GM12878 (cell line): ENCODE measurements at regions not wholly inside any gene's neighbourhood (a gene's known extent, or its start where the extent isn't known, plus 50 kb on each side); places are given as distances from the start of the nearest gene placed in this dataset.

Experiments used
- GABPA ChIP-seq: IDR thresholded peaks from 2 replicates; pipeline ENCODE4 v1.6.1; 2014; ENCODE audit warnings: antibody characterized with exemption, low read depth, mild to moderate bottlenecking, inconsistent platforms
- HDAC6 ChIP-seq: fragments of 200-600 bp; sonication (generic); IDR thresholded peaks from one replicate; pipeline ENCODE4 v1.8.0; 2017; ENCODE audit warnings: antibody characterized with exemption; ENCODE audit not compliant: unreplicated experiment
- JUNB ChIP-seq: IDR thresholded peaks from 2 replicates; pipeline ENCODE4 v1.6.1; 2016; ENCODE audit warnings: antibody characterized with exemption, mild to moderate bottlenecking
- NR2C2 ChIP-seq: IDR thresholded peaks from 2 replicates; pipeline ENCODE4 v1.6.1; 2011; ENCODE audit warnings: borderline replicate concordance, low read depth; ENCODE audit not compliant: control insufficient read depth, insufficient read length
- POLR2A ChIP-seq: IDR thresholded peaks from 2 replicates; pipeline ENCODE4 v1.6.1; 2011; ENCODE audit warnings: low read depth, mild to moderate bottlenecking, low read length
- POLR2AphosphoS5 ChIP-seq: IDR thresholded peaks from 2 replicates; pipeline ENCODE4 v1.6.1; 2011; ENCODE audit warnings: mild to moderate bottlenecking, low read length, inconsistent platforms
- SMARCA5 ChIP-seq: fragments of 450-650 bp; IDR thresholded peaks from 2 replicates; pipeline ENCODE4 v1.6.1; 2017; ENCODE audit warnings: mild to moderate bottlenecking
- SMC3 ChIP-seq: IDR thresholded peaks from 2 replicates; pipeline ENCODE4 v1.6.1; 2011; ENCODE audit warnings: low read length, improper control_type of control experiment, borderline replicate concordance
- WRNIP1 ChIP-seq: IDR thresholded peaks from 2 replicates; pipeline ENCODE4 v1.6.1; 2011; ENCODE audit warnings: low read depth, low read length, improper control_type of control experiment, borderline replicate concordance
- YY1 ChIP-seq: IDR thresholded peaks from 2 replicates; pipeline ENCODE4 v1.6.1; 2011; ENCODE audit warnings: low read depth, mild to moderate bottlenecking, low read length
- TF ChIP-seq, protein P1 (sequence below), 3 experiments: IDR thresholded peaks in 2 of 3; conservative IDR thresholded peaks in 1 of 3; 2 replicates each; pipeline ENCODE4 v1.5.1; 2011; ENCODE audit warnings: low read depth in 3 of 3, low read length in 3 of 3, mild to moderate bottlenecking in 3 of 3, control low read depth in 2 of 3, moderate library complexity in 2 of 3, inconsistent platforms in 1 of 3, mixed read lengths in 1 of 3; ENCODE audit not compliant: control insufficient read depth in 2 of 3, insufficient read depth in 1 of 3; ENCODE audit errors: extremely low read depth in 1 of 3
- TF ChIP-seq, protein P2 (sequence below): IDR thresholded peaks from 2 replicates; pipeline ENCODE4 v1.6.1; 2011; ENCODE audit warnings: borderline replicate concordance, low read depth, mild to moderate bottlenecking, moderate library complexity, mixed read lengths, low read length; ENCODE audit not compliant: insufficient read depth; ENCODE audit errors: extremely low read length
- TF ChIP-seq, protein P3 (sequence below): fragments of 450-650 bp; IDR thresholded peaks from 2 replicates; pipeline ENCODE4 v1.6.1; 2014; ENCODE audit warnings: mild to moderate bottlenecking
- TF ChIP-seq, protein P4 (sequence below): IDR thresholded peaks from 2 replicates; pipeline ENCODE4 v1.6.1; 2011; ENCODE audit warnings: low read depth, low read length, improper control_type of control experiment, borderline replicate concordance

DNA sequence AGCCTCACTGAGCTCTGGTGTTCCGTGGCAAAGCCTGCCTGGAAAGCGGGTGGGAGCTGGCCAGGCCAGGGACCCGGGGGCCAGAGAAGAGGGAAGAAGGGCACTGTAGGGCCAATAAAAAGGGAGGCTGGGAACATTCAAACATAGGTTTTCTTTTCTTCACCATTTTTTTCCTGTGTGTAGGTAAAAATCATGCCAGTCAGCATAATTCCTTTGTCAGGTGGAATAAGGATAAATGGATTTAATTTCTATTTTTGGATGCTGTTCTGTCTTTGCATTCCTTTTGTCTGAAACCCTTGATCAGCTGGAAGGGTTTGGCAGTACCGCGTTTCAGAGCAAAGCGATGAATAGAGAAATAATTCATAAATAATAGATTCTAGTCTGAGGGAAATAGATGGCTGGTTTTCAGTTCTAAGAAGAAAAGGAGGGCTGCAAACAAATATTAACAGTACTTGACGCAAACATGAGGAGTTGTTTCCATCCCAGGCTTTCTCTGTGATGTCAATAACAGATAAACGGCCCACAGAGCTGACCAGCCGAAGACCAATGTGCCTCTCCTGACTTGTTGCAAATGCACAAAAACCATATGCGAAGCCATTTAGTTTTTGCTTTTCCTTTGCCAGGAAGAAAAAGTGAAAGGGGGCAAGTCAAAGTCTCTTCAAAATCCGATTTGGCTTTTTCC lies 384.4 kb downstream of the TSN start:
- TF ChIP-seq, protein P1, sequence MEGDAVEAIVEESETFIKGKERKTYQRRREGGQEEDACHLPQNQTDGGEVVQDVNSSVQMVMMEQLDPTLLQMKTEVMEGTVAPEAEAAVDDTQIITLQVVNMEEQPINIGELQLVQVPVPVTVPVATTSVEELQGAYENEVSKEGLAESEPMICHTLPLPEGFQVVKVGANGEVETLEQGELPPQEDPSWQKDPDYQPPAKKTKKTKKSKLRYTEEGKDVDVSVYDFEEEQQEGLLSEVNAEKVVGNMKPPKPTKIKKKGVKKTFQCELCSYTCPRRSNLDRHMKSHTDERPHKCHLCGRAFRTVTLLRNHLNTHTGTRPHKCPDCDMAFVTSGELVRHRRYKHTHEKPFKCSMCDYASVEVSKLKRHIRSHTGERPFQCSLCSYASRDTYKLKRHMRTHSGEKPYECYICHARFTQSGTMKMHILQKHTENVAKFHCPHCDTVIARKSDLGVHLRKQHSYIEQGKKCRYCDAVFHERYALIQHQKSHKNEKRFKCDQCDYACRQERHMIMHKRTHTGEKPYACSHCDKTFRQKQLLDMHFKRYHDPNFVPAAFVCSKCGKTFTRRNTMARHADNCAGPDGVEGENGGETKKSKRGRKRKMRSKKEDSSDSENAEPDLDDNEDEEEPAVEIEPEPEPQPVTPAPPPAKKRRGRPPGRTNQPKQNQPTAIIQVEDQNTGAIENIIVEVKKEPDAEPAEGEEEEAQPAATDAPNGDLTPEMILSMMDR (IDR thresholded peaks at IDR 0.05 in 2 of 3, conservative IDR thresholded peaks at IDR 0.05 in 1 of 3; ENCODE audit: control insufficient read depth in 2 of 3, extremely low read depth in 1 of 3, insufficient read depth in 1 of 3, low read depth in 3 of 3, low read length in 3 of 3), result no peak
- TF ChIP-seq SMARCA5 (no peak), JUNB (no peak), NR2C2 (no peak), POLR2AphosphoS5 (no peak), POLR2A (no peak), WRNIP1 (no peak), GABPA (no peak), SMC3 (no peak), HDAC6 (no peak), YY1 (no peak)
- TF ChIP-seq, protein P2, sequence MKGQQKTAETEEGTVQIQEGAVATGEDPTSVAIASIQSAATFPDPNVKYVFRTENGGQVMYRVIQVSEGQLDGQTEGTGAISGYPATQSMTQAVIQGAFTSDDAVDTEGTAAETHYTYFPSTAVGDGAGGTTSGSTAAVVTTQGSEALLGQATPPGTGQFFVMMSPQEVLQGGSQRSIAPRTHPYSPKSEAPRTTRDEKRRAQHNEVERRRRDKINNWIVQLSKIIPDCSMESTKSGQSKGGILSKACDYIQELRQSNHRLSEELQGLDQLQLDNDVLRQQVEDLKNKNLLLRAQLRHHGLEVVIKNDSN, result no peak
- TF ChIP-seq, protein P3, sequence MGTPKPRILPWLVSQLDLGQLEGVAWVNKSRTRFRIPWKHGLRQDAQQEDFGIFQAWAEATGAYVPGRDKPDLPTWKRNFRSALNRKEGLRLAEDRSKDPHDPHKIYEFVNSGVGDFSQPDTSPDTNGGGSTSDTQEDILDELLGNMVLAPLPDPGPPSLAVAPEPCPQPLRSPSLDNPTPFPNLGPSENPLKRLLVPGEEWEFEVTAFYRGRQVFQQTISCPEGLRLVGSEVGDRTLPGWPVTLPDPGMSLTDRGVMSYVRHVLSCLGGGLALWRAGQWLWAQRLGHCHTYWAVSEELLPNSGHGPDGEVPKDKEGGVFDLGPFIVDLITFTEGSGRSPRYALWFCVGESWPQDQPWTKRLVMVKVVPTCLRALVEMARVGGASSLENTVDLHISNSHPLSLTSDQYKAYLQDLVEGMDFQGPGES, result no peak
- TF ChIP-seq, protein P4, sequence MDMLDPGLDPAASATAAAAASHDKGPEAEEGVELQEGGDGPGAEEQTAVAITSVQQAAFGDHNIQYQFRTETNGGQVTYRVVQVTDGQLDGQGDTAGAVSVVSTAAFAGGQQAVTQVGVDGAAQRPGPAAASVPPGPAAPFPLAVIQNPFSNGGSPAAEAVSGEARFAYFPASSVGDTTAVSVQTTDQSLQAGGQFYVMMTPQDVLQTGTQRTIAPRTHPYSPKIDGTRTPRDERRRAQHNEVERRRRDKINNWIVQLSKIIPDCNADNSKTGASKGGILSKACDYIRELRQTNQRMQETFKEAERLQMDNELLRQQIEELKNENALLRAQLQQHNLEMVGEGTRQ, result no peak
